GM19238 (cell line): ENCODE measurements at regions not wholly inside any gene's neighbourhood (a gene's known extent, or its start where the extent isn't known, plus 50 kb on each side); places are given as distances from the start of the nearest gene placed in this dataset.

Source experiments
- DNase-seq: peaks from one replicate; pipeline ENCODE4 v3.0.0; 2011; ENCODE audit warnings: low spot score; ENCODE audit not compliant: insufficient read length

DNA sequence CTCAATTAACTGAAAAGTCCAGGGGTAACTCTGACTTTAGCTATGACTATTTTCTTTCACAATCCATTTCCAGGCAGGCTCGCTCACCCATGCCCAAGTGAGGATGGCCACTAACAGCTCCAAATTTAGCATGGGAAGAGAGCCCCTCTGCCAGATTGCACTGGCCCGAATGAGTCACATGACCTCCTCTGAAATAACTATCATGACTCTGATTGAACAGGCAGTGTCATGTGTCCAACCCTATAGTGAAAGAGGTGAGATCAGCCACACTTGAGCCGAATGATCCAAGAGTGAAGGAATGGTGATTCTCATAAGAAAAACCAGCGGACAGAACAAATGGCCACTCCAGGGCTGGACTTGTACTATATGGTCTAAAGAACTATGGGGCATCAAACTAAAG is 242.3 kb downstream of the NSG2 start:
- no peak for DNase-seq

DNA sequence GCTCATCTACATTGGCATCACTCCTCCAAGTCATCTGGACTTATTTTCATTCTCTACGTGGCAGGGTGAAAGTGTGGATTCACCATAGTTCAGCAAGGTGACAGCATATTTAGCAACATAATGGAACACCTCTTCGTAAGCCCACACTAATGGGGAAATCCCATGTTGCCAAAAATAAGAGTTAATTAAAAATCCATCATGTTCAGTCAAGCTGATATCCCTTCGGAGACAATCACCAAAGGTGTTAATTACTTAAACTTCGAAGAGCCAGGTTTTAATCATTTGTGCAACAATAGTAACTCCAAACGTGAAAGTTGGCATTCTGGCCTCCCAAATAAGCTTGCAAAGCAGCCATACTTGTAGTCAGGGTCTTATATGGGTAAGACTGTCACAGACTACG is 242.9 kb downstream of the NSG2 start:
- DNase-seq = no peak

DNA sequence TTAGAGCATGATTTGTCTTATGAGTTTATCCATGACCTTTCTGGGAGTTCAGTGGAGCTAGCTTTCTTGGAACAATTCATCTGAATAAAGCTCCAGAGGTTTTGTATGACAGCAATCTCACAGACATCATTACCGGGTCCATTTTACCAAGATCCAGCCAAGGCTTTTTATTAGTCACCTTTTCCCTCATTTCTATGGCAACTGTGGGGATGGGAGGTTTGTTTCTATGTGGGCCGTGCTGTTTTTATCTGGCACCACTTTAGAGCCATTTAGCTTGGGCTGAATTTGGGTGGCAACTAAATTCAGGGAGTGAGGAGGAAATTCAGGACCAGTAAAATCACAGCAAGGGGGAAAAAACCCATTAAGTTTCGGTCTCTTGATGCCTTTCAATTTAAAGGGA is 245.7 kb downstream of the NSG2 start:
- DNase-seq = no peak

DNA sequence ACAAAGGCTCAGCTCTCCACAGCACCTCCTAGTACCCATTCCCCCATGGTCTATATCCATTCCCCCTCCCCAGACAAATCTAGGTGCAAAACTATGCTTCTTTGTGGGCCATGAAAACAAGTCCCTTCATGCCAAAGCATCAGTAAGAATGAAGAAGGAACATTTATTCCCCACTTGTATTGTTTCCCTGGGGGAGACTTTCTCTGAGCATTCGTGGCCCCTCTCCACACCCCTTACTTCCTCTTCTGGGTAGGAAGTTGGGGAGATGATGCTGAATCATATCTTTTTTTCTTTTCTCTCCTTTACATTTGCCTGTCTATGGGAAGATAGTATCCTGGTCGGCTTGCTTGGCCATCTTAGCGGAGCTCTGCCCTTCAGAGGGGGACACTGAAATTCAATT is 246.8 kb downstream of the NSG2 start:
- DNase-seq = no peak

DNA sequence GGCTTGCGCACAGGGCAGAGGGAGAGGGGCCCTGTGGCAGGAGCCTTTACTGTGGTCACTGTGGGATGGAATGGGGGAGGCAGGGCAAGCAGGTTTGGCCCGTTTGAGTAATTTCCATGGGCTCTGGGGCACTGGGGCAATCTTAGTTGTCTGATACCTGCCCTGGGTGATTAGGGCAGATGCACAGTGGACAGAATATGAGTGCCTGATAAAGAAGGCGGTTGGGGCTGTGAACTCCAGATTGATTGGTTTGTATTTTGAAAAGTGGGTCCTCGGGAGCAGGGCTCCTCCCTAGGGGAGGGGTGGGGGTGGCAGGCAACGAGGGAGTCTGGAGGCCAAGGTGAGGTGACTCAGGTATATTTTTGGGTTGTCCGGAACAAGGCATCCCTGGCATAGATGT is 247.5 kb downstream of the NSG2 start:
- DNase-seq = no peak

DNA sequence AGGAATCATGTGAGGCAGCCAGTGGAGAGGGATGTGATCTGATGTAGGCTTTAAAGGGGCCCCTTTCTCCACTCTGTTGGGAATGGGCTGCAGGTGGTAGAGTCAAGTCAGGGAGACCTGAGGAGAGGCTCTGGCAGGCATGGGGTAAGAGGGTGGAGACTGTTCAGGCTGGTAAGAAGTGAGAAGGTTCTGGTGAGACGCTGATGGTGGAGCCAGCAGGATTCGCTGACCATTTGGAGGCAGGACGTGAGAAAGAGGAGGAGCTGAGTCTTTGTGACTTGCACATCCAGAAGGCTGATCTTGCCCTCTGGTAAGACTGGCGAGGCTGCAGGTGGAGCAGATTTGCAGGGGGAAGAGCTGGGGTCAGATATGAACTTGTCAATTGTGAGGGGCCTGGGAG is 248.0 kb downstream of the NSG2 start:
- no peak for DNase-seq

DNA sequence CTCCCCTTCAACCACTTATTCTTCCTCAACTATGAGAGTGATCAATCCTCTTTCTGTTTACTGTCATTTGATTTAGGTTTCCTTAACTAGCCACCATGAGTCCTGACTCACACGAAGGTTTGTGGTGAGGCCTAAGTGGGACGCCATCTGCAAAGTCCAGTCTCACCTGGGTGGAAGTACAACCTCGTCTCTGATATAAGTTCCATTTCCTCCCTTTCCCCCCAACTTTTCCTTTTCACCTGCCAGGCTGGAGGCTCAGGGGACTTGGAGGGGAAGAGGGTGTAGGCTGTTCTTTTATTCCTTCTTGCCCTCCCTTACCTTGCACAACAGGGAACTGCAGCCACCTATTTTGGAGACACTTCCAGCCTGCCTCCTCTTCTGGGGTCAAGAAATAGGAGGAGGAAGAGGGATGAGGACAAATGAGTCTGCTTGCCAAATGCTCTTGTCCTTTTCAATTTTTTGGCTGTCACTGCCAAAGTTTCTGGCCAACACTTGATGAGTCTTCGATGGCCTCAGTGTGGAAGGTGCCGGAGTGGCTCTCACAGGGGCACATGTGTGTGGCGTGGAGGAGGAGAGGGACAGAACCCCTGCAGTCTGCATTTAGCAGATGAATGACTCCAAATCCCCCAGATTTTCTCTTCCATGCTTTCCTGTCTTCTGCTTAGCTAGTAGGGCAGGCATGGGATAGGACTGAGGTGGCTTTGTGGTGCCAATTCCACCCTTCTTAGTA is 249.6 kb downstream of the NSG2 start:
- no peak for DNase-seq

DNA sequence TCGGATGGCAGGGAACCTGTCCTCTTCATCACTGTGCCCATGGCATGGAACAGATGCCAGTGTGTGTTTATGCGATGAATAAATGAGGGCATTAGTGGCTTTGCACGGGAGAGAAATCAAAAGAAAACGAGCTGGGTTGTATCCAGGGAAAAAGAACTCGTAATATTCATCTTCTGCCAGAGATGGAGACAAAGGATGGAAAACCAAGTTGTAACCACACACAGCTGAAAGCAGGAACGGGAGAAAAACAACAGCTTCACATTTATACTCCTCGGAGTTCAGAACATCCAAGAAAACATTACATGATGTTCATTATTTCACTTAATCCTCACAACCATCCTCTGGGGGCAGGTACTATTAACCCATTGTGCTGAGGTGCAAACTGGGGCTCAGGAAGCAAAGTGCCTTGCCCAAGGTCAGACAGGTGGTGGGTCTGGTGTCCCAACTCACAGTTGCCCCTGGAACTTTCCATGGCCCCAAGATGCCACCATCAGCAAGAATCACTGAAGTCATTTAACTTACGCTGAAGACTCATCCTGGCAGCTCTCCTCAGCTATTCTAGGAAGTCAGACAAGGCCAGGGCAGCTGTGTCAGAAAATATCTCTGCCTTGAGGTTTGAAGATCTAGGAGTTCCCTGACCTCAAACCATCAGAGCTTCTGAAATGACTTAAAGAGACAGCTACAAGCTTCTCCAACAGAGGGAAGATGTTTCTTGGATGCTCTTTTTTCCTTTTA is 250.4 kb downstream of the NSG2 start:
- DNase-seq = no peak

DNA sequence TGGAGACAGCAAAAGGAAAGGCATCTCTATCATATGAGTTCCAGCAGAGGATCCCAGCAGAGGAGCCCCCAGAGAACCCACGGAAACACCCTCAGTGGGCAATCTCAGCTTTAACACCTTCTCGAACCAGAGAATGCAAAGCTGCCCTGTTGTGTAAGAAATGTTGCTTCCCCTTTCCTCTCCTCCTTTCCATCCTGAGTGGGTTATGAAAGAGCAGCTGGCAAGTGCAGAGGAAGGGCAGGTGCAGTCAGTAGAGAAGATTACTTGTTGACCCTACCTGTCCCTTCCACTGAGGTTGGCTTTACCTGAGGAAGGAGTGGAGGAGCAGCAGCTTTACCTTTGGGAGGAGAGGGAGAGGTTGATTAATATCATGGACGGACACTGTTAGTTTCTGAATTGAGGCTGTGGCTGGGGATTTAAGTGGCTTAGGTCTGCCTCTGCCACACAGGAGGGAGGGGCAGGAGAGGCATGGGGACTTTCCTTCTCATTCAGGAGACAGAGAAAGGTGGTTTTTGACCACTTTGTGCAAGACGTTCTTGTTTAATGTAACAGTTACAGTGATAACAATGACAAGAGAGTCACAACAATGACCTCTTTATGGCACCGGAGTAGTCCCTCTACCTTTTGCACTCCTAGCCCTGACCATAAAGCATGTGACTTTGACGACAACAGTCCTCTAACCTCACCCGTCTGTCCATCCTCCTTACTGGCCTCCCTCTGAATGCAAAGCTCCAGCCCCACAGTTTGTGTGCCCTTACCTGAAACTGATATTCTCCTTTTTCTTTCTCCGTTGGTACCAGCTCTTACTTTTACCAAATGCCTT is 254.8 kb downstream of the NSG2 start:
- DNase-seq = no peak

DNA sequence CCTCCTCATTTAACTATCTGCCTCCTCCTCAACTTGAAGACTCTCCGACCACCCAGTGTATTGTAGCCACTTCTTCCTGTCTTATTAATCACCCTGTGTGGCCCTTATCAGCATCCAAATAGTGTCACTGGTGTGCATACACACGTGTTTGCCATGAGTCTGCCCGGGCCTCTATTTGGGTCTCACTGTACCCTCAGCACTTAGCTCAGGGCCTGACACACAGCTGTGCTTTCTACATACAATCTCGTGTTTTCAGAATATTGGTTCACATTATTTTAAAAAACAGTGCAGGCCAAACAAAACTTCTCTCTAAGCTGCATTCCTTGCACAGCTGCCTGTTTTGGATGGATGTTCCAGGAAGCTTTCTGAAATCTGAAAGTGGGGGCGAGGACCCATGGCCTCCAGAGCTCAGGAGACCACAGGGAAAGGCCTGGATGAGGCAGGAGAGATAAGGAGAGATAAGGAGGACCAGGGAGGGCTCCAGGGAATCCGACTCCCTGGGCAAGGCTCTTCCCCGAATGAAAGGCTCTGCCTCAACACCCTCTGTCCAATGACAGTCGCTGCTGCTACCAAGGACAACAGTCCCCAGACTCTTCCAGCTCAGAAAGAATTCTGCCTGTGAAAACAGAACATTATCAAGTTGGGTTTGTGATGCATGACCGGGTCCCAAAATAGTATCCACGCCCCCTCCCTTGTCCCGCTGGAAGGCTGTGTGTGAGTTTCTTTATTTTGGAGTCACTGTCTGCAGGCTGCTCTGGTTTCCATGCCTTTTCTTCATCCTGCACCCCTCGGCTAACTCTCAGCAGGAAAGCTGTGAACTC is 255.6 kb downstream of the NSG2 start:
- no peak for DNase-seq

DNA sequence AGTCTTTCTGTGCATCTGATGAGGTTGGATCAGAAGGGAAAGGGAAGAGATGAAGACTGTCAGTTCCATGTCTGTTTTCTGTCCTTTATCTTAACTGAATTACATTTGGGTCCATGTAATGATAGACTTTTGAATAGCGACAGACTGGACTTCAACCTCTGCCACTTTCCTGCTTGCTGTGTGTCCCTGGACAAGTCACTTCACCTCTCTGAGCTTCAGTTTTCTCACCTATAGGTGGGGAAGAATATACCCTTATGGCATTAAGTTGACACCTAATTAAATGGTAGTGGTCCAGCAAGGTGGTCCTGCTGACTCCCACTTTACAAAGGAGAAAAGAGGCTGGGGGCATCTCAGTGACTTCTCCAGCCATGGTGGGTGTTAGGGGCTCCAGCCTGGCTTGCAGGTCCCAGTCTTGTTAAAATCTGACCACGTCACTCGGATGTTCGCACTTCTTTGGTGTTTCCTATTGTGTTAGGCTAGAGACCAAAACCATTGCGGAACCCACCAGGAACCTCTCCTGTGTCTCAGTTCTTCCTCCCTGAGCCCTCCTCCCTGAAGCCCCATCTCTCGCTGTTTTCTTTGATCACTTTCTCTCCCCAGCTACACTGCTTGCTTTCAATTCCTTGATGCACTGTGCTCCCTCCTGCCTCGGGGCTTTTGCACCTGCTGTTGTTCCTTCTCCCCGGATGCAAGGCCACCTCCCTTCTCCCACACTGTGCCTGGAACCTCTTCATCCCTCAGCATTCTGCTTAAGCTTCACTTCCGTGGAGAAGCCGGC is 256.5 kb downstream of the NSG2 start:
- no peak for DNase-seq

DNA sequence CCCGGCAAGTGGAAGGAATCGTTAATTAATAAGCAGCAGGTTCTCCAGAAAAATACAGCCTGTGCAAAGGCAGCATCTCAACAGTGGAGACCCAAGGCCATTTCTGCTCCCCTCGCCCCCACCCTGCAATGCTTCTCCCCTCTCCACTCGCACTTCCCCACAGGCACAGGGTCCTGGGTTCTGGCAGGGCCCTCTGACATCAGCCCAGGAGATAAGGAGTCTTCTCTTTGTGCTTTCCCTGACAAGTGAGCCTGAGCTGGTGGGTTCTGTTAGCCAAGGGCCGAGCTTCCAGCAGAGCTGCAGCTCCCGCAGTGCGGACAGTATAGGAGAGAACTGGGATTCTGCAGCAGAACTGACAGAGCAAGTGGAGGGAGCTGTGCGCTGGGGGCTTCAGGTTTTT is 257.5 kb downstream of the NSG2 start:
- no peak for DNase-seq

DNA sequence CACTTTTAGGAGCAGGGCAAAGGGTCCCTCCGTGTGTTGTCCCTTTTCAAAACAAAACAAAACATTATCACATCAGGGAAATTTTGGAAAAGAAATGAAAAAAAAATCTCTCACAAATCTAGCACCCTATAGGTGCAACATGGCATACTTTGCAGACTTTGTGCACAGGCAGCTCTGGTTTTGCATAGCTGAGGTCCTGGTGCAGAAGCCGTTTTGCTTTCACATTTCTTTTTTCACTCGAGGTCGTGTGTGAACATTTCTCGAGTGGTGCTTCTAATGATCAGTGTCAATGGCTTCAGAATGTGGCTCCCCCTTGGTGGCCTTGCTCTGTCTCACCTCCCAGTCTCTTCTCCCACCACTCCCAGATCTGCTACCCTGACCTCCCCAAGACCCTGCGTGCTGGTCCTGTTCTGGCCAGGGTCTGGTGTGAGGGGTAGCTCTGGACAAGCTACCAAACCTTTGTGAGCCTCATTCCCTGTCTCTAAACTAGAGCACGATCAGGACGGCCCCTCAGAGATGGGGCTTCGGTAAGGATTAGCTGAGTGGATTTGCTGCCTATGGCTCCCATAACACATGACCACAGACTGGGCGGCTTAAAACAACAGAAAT is 258.0 kb downstream of the NSG2 start:
- DNase-seq = no peak

DNA sequence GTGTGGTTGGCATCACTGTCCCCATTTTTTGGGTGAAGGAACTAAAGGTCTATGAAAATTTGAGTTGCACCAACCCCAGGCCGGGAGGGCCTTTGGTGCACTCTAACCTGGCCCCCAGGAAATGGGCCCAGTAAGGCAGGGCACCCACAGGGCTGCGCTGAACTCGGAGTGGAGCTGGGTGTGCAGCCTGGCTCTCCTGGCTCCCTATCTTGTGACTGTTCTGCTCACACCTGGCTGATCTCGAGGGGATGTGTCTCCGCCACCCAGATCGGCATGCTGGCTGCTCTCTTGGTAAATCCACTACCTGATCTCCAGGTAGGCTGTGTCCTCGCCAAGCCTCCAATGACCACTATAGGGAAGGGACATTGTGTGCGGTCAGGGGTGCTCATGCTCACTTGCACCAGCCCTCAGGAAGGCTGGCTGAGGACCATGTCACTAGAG is 259.8 kb downstream of the NSG2 start:
- DNase-seq = no peak

DNA sequence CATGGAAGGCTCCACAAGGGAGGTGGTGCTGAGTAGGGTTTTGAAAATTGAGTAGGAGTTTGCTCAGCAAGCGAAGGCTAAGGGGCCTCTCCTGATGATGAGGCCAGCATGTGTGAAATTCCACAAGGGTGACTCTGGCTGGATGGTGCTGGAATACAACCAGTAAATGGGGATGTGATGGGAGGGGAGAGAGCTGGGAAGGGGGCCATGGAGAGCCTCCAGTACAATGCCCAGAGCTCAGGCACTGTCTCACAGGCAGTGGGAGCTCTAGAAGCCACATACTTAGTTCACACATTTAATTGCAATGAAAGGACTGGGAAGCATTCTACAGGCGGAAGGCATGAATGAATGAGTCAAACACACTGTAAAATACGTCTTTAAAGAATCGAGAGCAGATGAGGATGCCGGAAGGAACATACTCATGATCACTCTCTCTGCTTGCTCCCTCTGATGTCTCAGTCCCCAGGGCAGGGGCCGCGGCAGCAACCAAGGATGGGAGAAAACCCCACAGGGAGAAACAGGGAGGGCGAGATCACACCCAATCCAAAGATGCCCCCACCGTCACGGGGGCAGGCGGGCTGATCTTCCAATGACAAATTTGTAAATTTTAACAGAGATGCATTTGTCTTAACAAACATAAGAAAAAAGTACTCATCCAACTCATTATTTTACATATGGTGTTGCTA is 261.0 kb downstream of the NSG2 start:
- DNase-seq = no peak

DNA sequence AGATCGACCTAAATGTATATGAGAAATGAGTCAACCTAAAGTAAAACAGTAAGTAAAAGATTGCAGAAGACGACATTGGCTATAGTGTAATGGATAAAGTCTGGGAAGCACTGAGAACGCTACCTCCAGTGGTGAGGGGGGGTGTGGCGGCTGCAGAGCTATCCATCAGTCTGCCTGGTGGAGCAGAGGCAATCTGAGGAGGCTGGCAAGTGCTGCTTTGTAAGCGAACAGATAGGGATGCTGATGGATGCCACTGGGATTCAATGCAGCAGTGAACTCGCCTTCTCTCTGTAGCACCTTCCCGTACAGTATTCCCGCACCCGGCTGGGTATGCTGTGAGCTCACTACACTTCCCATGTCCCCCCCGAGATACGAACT is 261.5 kb downstream of the NSG2 start:
- no peak for DNase-seq

DNA sequence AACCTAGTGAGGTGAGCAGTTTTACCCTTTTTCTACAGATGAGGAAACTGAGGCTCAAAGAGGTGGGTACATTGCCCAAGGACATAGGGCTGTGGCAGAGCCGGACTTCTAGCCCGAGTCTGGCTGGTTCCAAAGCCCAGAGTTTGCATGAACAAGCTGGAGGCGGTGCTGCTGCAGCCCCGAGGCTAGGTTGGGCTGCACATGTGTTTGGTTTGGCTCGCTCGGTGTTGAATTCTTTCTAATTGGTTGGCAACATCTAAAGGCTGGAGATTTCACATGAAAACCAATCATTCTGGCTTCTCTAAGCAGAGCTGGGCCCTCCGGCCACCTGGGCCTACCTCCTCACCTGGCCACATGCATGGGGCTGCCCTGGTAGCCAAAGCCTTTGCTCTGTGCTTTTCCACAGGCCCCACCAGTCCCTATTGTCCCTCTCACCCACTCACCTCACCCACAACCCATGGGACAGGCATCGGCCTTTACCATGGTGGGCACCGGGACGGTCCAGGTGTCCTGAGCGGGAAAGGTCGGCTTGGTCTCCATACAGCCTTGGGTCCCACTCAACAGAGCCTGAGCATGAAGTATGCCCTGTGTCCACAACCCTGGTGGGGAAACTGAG is 262.3 kb downstream of the NSG2 start:
- no peak for DNase-seq

DNA sequence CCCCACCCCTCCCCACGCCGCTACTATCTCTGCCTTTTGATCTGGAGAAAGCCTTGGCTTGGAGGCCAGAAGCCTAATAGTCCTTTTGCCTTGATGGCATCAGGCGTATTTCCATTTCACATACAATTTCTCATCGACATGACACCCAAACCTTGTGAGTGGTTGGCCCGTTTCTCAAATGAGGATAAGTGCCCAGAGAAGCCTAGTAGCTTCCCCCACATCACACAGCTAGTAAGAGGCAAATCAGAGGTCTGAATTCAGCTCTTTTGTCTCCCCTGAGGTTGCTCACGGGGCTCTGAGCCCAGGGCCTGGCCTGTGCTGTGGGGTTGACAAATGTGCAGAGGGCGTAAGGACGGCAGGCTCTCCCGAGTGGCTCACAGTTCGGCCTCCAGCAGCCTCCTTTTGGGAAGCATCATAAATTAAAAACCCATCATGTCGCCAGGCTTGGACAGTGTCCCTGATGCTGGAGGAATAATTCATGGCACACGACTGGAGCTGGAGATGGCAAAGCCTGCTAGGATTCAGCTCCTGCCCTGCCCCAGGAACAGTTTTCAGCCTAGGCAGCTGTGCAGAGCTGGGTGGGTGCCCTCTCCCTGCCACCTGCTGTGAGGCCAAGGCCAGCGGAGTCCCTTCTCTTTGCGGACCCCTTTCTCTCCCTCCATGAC is 263.8 kb downstream of the NSG2 start:
- no peak for DNase-seq

DNA sequence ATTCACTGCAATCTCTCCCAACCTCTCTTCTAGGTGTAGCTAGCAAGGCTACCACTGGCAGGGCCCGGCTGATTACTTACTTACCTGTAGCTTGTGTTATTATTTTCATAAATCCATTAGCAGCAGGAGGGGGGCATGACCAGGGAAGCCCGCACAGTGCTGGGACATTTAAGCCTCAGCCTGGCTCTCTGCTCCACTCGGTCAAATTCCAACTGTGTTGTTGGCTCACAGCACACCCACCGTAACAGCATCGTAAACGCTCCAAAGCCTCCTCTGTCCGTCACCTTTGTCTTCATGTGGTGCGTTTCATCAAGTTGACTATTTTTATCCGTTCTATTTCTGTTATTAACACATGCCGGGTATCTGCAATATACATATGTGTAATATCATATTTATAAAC is 264.7 kb downstream of the NSG2 start:
- DNase-seq = no peak
